ENCODE measurements at regions not wholly inside any gene's neighbourhood (a gene's known extent, or its start where the extent isn't known, plus 50 kb on each side); places are given as distances from the start of the nearest gene placed in this dataset.
"Not testable (repeated sequence)": the region's sequence is repeated elsewhere in the genome, so short reads cannot be mapped to it uniquely, and the experiment has no call there.

GRCh38 chr2:156017341-156017885 lies 315.1 kb downstream of the NR4A2 start:
- DNase-seq = no peak
- intact Hi-C loops (cut with DNase I) = no loop called here

- DNase-seq = no peak
- intact Hi-C loops (cut with DNase I) = no loop called here
Measured at GRCh38 chr2:156009293-156009692, 323.2 kb downstream of the NR4A2 start.

GRCh38 chr2:156006721-156007618 lies 325.6 kb downstream of the NR4A2 start:
- DNase-seq = peak in 3 of 10 donors; percentile 52 to 79 (median 77)
- intact Hi-C loops (cut with DNase I) = no loop called here

GRCh38 chr2:156005999-156006712 lies 326.4 kb downstream of the NR4A2 start:
- intact Hi-C loops (cut with DNase I) = no loop called here
- no peak for DNase-seq

- intact Hi-C loops (cut with DNase I) = no loop called here
- peak in 1 of 10 donors; percentile 66 for DNase-seq
Measured at GRCh38 chr2:156005531-156005930, 327.0 kb downstream of the NR4A2 start.

DNA sequence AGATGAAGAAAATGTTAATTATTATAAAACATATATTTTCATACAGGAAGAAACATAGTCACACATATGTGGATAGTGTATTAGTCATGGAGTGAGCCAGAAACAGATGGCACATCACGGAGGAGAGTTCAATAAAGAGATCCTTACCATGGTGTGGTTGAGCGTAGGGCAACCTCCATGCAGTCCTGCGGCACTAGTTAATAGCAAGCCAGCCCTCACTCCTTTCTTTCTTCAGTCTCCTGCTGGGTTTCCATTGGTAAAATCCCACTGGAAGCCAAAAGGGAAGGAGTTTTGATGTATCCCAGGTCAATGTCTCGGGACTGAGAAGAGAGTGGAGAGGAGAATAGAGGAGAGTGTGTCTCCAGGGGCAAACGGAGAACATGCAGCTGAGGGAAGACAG lies 328.1 kb downstream of the NR4A2 start:
- no peak for DNase-seq
- intact Hi-C loops (cut with DNase I) = no loop called here

DNA sequence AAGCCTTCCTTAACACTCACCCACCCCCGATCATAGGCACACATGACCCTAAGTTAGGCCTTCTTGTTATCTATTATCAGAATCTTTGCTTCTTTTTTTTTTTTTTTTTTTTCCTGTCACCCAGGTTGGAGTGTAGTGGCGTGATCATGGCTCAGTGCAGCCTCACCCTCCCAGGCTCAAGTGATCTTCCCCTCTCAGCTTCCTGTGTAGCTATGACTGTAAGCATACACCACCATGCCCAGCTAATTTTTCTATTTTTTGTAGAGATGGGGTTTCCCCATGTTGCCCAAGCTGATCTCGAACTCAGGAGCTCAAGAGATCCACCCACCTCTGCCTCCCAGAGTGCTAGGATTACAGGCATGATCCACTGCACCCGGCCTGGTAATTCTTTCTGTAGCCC lies 328.7 kb downstream of the NR4A2 start:
- no peak for DNase-seq
- intact Hi-C loops (cut with DNase I) = no loop called here

GRCh38 chr2:156001851-156002250 lies 330.7 kb downstream of the NR4A2 start:
- no peak for DNase-seq
- intact Hi-C loops (cut with DNase I) = no loop called here

GRCh38 chr2:155997538-155997937 lies 335.0 kb downstream of the NR4A2 start:
- intact Hi-C loops (cut with DNase I) = no loop called here
- DNase-seq = no peak

- no peak for DNase-seq
- intact Hi-C loops (cut with DNase I) = no loop called here
Measured at GRCh38 chr2:155994315-155994714, 338.2 kb downstream of the NR4A2 start.

DNA sequence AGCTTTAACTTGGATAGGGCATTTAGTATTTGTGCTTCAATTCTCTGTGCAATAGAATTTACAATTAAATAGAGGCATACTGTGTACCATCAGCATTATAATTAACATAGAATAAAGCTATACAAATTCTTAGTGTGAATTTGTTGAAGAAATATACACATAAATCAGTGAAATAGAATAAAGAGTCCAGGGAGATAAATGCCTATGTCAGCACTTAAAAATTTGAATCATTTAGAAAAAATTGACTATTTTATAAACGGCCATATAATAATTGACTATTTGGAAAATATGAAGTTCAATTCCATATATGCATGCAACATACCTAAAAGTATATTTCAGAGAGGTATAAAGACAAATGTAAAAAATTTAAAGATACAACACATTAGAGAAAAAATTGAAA lies 348.7 kb downstream of the NR4A2 start:
- intact Hi-C loops (cut with DNase I) = no loop called here
- no peak for DNase-seq

- intact Hi-C loops (cut with DNase I) = no loop called here
- no peak for DNase-seq
Measured at GRCh38 chr2:155982135-155982534, 350.4 kb downstream of the NR4A2 start.

GRCh38 chr2:155980941-155981560 lies 351.5 kb downstream of the NR4A2 start:
- intact Hi-C loops (cut with DNase I) = no loop called here
- DNase-seq = no peak

DNA sequence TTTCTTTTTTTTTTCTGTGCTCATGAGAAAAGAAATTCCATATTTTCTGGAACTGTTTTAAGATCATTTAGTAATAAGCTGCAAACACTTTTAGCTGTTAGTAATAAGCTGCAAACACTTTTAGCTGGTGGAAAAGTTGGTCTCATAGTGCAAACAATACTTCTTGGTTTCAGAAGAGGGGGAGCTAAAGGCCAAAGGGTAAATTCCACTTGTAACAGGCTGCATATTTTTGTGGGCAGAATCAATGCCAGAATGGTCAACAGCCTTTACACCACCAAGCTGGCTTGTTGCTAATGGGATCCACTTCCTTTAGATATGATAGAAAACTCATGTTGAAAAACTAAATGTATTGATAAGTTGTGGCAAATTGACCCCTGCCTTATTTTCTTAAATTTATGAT lies 356.8 kb downstream of the NR4A2 start:
- intact Hi-C loops (cut with DNase I) = no loop called here
- no peak for DNase-seq

DNA sequence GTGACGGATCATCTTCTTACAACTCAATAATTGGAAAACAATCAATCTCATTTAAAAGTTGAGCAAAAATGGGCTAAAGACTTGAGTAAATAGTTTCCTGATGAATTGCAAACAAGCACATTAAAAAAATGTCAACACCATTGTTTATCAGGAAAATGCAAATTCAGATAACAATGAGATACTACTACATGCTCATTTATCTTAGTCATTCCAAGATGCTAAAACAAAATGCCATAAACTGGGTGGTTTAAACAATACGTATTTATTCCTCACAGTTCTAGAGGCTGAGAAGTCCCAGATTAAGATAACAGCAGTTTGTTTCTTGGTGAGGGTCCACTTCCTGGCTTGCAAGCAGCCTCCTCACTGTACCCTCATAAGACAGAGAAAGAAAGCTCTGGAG lies 359.6 kb downstream of the NR4A2 start:
- intact Hi-C loops (cut with DNase I) = no loop called here

GRCh38 chr2:155966064-155966471 lies 366.5 kb downstream of the NR4A2 start:
- peak in 1 of 10 donors; percentile 46 for DNase-seq
- intact Hi-C loops (cut with DNase I) = not testable (repeated sequence)

More for the DNA sequence above, 359.6 kb downstream of the NR4A2 start:
- no peak for DNase-seq

GRCh38 chr2:155965415-155966063 lies 367.0 kb downstream of the NR4A2 start:
- DNase-seq = no peak
- intact Hi-C loops (cut with DNase I) = no loop called here

DNA sequence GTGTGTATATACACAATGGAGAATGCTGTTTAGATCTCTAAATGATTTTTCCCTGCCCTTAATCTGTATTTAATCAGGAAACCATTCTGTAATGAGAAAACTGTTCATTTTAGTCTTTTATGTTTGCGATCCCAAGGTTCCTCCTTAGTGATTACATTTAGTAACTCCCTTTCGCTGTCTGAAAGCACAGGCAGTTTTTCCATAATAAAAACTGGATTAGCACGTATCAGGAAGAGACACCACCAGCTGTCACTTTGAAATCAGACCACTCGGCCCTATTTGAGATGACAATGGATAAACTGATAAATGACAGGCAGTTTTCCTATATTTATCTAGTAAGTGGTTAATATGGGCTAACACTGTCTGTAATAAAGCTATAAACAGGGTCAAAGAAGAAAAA lies 370.9 kb downstream of the NR4A2 start:
- DNase-seq = no peak
- intact Hi-C loops (cut with DNase I) = no loop called here

- intact Hi-C loops (cut with DNase I) = no loop called here
- no peak for DNase-seq
Measured at GRCh38 chr2:155958834-155959233, 373.7 kb downstream of the NR4A2 start.

DNA sequence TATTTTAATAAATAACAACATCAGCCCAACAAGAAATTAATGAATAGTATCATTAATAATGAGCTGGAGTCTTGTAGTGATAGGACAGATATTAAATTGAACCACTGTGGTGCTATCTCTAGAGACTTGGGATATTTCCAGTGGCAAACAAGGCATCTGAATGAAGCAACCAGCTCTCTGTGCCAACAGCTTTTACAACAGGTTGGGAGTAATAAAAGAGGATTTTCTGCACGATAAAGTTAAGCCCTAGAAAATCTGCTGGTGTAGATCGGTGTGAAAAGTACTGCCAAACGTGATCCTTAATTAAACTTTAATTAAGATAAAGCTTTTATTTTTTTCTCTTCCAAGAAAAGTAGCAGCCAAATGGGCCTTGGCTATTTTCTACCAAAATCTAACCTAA lies 385.5 kb downstream of the NR4A2 start:
- DNase-seq = no peak
- intact Hi-C loops (cut with DNase I) = no loop called here

DNA sequence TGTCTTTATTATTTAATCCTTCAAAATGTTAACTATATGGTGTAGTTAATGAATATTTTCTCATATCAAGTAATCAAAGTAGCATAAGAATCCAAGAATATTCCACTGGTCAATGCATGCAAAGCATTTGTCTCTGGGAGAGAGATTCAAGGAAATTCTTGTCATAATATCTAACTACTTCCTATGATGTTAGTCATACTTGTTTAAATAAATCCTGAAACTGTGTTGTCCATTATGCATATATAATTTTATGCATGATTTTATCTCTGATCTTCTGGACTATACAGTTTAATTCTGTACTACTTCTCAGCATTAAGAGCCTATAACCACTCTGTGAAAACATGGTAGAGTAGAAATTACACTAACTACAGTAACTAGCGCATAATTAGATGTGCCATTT lies 388.3 kb downstream of the NR4A2 start:
- intact Hi-C loops (cut with DNase I) = no loop called here

More for the DNA sequence above, 388.3 kb downstream of the NR4A2 start:
- DNase-seq = no peak
